Central memory CD4-positive, alpha-beta T cell (primary cell): ENCODE measurements at regions not wholly inside any gene's neighbourhood (a gene's known extent, or its start where the extent isn't known, plus 50 kb on each side); places are given as distances from the start of the nearest gene placed in this dataset.

Experiments used
- DNase-seq: peaks from one replicate; pipeline ENCODE4 v3.0.0; 2022

DNA sequence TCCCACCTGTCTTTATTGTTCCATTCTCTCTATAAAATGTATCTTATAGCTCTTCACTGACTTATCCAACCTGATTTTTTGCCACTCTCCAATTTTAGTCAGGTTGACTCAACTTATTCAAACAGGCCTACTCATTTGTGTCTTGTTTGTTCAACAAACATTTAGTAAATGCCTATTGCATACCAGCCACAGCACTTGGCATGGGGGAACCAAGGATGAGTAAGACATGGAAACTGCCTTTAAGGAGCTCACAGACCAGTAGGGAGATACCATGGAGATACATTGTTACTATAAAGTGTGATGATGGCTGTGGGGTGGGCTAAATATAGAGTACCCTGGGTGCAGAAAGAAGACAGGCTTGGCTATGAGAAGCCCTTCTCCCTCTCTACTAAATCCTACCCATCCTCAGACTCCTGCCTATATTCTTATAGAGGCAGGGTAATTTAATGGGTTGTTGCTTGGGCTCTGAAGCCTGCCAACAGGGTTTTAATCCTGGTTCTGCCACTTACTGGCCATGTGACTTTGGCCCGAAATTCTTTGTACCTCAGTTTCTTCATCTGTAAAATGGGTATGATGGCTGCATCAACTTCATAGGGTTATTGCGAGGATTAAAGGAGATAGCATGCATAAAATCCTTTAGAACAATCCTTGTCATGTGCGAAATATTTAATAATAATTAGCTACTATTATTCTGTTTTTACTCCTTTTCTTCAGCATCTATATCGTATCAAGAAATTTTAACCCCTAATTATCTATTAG, 348.5 kb upstream of the UMPS start:
- no peak for DNase-seq

DNA sequence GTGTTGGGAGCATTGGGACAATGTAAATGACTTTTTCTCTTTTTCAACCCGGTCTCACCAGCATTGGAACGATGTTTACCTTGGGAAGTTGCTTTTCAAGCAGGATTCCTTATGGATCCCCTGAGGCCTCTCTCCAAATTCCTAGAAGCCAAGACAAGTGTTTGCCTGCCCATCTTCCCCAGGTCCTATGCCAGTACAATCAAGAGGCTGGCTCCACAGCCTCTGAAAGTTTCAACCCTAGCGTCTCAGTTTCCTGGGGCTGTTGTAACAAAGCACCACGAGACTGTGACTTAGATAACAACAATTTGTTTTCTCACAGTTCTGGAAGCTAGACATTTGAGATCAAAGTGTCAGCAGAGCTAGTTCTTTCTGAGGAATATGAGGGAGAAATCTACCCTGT, 347.2 kb upstream of the UMPS start:
- DNase-seq: no peak

DNA sequence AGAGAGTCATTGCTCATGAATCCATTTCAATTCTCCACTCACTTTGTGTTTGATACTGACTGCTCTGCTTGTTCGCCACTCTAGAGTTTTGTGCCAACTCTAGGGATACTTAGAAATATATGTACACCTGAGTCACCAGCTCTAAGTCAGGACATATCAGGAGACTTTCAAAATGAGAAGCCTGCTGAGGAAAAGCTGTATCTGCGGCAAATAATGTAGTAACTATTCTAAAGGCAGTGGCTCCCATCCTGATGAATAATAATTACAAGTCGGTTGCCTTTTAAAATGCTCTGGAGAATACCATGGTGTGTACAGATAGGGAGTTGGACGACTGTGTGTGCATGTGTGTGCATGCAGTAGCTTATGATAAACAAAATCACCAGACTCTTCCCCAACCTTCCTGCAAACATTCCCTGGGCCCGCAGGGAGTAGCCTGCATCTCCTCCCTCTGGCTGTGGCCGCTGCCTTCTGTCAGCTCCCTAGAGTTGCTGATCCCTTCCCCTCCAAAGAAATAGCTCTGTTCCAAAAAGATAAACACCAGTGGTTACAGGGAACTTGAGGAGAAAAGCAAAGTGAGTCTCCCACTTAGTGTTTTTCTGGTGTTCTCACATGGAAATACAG, 346.3 kb upstream of the UMPS start:
- DNase-seq: no peak

DNA sequence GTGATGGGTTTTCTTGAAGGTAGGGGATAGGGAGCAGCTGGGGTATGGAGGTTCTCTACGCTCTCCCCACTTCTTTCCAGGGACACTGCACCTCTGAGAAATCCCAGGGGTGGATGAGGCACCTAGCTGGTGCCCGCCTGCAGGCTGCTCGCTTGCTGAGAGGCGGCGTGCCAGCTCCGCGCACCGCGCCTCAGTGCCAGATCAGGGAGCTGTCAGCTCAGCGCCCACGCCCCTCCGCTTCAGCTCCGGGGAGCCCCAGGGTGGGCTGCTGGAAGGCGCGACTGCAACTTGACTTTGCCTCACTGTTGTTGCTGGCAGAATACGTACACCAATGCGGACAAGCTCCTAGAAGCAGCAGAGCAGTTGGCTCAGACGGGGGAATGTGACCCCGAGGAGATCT, 345.7 kb upstream of the UMPS start:
- no peak for DNase-seq

DNA sequence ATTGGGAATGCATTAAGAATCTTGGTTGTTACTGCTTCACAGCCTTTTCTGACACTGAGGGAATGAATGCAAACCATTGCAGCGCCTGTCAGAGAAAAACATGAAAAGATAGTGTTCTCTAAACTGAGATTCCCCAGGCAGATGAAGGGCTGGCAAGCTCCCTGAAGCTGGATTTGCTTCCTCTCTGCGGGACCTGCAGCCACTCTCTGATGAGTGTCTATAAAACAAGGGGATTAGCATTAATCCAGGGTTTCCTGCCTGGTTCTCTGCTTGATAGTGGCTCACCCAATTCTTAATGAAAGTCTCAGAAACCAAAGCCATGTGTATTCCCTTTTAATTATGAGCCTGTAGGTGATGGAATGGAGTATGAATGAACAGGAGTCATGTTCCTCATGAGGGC, 344.3 kb upstream of the UMPS start:
- no peak for DNase-seq

DNA sequence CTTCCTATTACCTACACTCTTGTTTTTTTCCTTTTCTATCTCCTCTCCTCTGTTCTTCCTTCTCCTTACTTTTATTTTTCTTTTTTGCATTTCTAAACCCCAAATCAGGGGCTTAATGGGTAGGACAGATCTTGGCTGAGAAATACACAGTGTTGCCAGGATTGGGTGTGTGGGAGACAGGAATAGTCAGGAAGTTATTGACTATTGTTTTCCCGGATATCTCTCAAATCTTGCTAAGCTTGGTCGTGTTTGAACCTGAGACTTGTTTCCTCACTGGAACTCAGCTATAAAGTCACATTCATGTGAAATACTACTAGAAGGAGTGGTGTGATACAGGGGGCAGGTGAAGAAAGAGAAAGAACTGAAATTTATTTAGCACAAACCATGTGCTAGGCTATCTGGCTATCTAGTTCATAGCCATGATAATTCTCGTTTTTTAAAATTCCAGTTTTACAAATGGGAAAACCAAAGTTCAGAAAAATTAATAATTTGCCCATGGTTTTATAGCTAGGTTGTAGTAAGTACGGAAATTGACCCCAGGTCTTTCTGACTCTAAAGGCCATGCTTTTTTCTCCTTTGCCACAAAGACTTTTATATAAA, 343.2 kb upstream of the UMPS start:
- no peak for DNase-seq

DNA sequence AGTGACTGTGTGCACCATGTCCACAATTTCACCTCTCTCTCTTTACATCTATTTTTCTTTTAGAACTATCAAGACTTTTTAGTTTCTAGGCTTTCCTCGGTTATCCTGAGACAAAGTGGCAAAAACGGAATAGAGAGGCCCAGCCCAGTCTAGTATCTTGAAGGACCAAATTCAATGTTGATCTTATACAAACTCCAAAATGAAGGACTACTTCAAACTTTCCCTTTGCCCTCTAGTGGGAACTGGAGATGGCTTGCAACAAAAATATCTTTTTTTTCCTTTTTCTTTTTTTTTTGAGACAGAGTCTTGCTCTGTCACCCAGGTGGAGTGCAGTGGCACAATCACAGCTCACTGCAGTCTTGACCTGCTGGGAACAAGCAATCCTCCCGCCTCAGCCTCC, 338.5 kb upstream of the UMPS start:
- no peak for DNase-seq

DNA sequence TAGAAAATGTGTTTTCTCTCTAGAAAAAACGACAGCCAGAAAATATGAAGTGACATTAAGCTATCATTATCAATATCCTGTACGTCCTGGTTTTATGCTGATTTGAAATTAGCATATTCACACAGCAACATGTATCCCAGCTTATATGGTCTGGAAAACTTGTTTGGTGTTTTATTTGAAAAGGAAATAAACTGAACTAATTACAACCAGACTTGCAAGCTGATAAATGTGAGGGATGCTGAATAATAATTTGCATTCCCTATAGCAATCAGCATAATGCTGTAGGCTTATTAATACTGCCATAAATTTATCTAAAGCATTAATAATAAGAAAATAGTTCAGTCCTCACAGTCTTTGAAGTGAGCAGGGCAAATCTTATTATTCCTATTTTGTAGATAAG, 336.9 kb upstream of the UMPS start:
- no peak for DNase-seq

DNA sequence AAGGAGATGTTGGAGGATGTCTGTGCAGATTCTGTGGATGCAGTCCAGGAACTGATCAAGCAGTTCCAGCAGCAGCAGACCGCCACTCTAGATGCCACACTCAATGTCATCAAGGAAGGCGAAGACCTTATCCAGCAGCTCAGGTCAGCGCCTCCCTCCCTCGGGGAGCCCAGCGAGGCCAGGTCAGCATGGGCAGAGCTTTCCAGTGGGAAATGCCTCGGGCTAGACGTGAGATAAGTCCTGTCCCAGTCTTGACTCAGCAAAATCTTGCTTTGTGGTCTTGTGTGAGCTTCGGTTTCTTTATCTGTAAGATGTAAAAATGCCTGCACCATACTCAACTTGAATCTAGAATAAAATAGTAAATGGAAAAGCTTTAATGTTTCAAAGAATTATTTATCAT, 335.1 kb upstream of the UMPS start:
- no peak for DNase-seq

DNA sequence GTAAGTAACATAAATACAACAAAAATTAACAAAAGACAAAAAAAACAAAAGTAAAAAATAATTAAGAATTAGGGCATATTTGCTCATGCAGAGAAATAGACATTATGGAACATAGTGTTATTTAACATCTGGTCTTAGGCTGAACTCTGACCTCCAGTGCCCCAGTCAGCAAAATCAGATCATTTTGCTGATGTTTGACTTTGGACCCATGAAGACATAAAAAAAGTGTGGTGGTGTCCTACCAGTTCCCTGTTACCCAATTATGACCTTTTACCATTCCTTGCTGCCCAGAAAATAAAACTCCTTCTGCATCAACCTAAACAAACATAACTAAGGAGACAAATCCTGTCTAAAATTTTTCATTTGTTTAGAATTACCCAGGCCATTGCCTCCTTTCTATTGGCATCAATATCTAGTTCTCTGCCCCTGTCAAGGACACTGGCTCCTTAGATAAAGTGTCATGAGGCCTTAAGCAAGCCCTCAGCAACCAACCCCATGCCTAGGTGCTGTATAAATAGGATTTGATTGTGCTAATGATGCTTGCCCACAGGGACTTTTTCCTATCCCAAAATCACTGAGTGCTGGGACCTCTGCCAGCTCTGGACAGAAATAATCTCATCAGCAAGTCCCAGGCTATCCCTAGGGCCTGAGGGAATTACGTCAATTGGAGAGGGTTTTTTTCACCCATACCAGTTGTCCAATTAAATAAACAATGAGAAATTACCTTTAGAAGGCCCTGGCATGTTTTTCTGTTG, 334.5 kb upstream of the UMPS start:
- DNase-seq: no peak

DNA sequence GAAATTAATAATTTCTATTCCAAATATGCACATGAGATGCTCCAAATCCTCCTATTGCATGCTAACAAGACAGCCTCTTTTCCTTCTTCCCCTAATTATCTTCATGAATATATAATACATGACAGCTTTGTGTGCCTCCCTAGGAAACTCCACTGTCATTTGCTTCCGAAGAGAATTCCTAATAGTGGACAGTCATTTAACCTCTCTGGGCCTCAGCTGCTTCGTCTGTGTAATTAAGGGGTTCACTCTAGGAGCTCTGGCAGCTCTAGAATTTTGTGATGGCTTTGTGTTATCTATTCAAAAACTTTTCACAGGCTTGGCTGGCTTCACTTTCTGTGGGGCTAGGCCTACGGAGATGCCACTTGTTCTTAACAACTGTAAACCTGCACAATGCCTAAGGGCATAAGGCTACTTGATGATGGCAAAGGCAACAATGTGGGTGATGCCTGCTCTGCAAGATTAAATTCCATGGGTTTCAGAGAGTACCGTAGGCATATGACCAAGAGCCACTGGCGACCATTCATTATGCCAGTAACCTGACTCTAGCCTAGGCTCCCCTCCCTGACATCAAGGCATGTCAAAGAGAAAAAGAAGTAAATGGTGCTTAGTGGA, 333.8 kb upstream of the UMPS start:
- DNase-seq: no peak

DNA sequence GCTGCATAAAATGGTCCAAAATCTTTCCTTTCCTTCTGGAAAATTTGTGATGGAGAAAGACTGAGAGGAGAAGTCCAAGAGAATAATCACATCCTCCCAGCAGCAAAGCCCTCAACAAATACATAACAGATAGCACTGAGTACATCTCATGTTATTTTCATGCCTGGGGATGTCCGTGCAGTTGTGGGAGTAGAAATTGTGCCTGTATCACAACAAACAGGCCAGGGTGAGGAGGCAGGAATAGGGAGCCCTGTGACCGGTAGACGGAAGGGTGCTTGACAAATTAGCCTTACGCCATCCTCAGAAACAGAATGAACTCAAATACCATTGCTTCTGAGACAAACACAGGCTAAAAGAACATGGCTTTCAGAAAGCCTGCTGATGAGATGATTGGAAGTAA, 333.2 kb upstream of the UMPS start:
- DNase-seq: no peak

DNA sequence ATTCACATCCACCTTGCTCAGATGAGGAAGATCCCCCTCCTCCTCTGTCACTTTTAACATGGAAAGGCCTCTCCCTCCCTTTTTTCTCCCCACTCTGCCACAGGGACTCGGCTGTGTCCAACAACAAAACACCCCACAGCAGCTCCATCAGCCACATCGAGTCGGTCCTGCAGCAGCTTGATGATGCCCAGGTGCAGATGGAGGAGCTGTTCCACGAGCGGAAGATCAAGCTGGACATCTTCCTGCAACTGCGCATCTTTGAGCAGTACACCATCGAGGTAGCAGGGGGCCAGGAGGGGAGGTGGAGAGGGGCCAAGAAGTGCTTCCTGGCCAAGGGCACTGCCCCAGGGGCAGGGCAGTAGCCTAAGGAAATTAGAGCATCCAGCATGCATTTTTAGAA, 331.7 kb upstream of the UMPS start:
- no peak for DNase-seq

DNA sequence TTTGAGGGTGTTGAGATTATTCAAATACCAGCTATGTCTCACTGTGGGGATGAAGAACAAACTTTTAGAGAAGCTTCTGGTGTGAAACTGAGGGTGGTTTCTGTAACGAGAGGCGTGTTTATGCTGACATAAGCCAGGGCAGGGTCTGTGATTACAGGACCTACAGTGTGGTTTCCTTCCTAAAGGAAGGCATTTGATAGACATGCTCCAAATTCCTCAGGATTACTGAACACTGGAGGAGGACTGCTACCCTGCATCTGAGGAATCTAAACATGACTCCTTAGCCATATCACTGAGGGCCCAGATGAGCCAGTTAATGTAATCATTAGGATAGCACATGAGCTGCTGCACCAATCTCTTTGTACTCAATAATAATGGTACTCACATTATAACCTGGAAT, 328.4 kb upstream of the UMPS start:
- DNase-seq: no peak

DNA sequence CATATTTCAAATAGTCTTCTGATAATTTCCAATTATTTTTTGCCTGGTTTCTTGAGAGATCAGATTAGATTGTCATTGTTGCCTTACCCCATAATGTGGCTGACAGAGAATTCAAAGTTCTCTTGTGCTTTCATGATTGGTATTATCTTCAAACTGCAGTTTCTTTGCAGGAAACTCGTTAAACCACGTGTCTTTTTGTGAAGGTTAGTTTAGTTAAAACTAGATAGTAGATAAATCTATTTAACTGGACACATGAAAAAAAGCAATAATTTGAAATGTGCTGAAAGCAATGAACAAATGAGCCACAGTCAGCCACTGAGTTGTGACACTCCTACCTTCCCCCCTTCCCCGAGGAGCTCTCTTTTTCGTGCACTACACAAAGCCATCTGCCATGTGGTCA, 327.5 kb upstream of the UMPS start:
- no peak for DNase-seq

DNA sequence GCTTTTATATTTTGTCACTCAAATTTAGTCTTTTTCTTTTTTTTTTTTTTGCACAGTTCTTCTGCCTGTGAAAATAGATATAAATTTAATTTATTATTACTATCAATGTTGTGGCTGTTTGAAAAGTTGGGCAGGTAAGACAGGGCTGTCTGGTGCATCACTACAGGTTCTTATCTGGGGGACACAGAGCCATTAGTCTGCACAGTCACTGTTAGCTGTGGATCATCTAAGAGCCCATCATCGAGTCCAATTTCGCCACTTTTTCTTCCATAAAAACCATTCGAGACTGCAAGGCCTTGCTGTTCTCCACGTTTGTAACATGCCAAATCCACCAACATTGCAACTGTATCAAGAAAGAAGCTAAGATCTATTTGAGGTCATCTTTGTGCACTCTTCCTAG, 325.6 kb upstream of the UMPS start:
- no peak for DNase-seq

DNA sequence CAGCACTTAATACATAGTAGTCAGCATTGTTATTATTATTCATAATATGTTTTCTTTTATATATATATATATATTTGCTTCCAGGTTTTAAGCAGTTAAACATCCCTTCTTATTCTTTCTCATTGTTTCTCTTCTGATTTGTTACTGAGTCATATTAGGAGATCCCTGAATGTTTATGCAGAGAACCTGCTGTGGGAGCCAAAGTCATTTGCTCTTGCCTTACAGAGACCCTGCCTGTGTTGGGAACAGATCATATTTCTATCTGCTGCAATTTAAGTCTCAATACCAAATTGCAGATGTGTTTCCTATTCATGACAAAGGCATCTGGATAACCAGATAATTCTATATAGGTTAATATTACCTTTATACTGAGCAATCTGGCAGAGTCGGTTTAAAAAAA, 323.0 kb upstream of the UMPS start:
- no peak for DNase-seq

DNA sequence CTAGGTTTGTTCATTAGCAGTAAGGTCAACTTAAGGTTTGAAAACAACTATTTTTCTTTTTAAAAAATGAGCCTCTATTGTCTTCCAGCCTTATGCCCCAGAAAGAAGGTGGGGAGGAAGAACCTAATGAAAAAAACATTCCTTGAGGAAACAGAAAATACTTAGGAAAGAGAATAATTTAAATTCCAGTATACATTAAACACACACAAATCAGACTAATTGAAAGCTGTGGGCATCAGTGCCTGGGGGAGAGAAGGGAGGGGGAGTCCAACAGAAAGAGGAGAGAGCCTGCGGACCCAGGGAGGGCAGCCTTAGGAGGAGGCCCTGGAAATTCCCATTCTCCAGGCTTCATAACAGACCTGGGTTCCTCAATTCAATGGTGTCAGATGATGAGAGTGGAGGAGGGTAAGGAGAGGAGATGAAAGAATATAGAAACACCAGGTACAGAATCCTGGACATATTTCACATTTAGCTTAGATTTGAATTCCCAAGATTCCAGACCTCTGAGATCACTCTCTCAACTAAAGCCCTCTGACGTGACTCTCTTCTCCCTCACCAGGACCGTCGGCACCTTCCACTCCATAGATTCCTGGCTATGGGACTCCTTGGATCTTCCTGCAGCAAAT, 320.5 kb upstream of the UMPS start:
- DNase-seq: no peak

DNA sequence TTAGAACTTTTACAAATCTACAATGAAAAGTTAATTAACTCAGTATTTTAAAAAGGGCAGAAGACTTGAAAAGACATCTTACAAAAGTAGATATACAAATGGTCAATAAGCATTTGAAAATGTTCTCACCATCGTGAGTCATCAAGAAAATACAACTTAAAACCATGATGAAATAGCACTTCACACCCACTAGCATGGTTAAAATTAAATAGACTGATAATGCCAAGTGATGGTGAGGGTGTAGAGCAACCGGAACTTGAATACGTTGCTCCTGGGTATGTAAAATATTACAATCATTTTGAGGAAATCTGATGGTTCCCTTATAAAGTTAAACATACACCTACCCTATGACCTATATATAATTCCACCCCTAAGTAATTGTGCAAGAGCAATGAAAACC, 319.8 kb upstream of the UMPS start:
- DNase-seq: no peak

DNA sequence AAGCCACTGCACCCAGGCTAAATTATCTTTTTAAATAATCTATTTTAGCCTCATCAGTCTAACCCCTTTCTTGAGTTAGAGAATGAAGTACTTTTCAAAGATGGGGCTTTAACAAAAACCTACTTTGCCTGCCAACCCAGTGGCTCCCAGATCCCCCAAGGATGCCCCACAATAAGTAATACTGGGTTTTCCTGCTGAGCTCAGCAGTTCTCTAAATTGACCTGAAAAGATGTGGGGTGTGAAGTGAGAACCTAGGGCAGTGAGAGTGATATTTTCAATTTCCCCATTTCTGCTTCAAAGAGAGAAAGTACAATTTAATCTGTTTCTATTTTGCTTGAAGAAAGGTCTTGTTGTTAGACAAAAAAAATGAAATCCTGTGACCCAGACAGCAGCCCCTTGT, 318.5 kb upstream of the UMPS start:
- DNase-seq: no peak

DNA sequence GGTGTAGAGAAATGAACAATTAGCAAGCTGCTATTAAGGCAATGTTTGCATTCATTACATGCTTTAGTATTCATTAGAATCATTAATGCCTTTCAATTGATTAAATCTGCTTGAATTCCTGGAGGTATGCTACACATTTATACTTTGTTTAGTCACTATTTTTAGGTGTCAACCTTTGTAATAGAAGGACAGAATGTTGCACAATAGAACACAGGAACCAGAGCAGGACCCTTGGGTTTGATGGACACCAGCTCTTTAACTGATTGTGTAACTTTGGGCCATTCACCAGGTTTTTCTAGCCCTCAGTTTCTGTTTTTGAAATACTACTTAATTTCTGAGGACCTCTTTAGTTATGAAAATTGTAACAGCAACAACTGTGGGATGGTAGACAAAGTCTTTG, 317.6 kb upstream of the UMPS start:
- DNase-seq: no peak

DNA sequence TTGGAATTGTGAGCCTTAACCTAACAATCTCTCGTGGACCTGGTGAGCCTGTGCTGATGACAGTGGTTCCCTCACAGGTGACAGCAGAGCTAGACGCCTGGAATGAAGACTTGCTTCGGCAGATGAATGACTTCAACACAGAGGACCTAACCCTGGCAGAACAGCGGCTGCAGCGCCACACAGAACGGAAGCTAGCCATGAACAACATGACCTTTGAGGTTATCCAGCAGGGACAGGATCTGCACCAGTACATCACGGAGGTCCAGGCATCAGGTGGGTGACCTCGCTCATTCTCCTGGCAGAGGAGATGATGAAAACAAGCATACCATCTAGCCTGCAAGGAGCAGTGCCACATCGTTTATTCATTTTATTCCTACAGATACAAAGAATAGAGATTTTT, 316.9 kb upstream of the UMPS start:
- no peak for DNase-seq
